ENCODE measurements at regions not wholly inside any gene's neighbourhood (a gene's known extent, or its start where the extent isn't known, plus 50 kb on each side); places are given as distances from the start of the nearest gene placed in this dataset.

GRCh38 chr1:80645621-80646020, 1155.1 kb upstream of the ADGRL2 start:
- Histone ChIP-seq H3K9me3 (no peaks in the 10 kb centered on the region), H3K36me3 (no peaks in the 10 kb centered on the region), H3K27ac (no peak overlapping the region), H3K4me1 (no peaks in the 10 kb centered on the region), H3K4me3 (no peak overlapping the region), H3K27me3 (no peaks in the 10 kb centered on the region)
- no peak for DNase-seq
- TF ChIP-seq, protein P1, sequence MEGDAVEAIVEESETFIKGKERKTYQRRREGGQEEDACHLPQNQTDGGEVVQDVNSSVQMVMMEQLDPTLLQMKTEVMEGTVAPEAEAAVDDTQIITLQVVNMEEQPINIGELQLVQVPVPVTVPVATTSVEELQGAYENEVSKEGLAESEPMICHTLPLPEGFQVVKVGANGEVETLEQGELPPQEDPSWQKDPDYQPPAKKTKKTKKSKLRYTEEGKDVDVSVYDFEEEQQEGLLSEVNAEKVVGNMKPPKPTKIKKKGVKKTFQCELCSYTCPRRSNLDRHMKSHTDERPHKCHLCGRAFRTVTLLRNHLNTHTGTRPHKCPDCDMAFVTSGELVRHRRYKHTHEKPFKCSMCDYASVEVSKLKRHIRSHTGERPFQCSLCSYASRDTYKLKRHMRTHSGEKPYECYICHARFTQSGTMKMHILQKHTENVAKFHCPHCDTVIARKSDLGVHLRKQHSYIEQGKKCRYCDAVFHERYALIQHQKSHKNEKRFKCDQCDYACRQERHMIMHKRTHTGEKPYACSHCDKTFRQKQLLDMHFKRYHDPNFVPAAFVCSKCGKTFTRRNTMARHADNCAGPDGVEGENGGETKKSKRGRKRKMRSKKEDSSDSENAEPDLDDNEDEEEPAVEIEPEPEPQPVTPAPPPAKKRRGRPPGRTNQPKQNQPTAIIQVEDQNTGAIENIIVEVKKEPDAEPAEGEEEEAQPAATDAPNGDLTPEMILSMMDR (IDR thresholded peaks at IDR 0.05) = no peak
- intact Hi-C loops (cut with DNase I; ENCODE audit: low total_unique reads) = no loop called here

GRCh38 chr1:80640978-80641377, 1159.8 kb upstream of the ADGRL2 start:
- no peaks in the 10 kb centered on the region for H3K36me3 ChIP-seq
- intact Hi-C loops (cut with DNase I; ENCODE audit: low total_unique reads) = no loop called here
- no peaks in the 10 kb centered on the region for H3K9me3 ChIP-seq
- H3K4me3 ChIP-seq = no peak overlapping the region
- H3K27me3 ChIP-seq = no peaks in the 10 kb centered on the region
- no peak overlapping the region for H3K27ac ChIP-seq
- no peak for DNase-seq
- TF ChIP-seq, protein P1 (IDR thresholded peaks at IDR 0.05) = no peak
- H3K4me1 ChIP-seq = no peaks in the 10 kb centered on the region

- no peak overlapping the region for H3K27ac ChIP-seq
- TF ChIP-seq, protein P1 (IDR thresholded peaks at IDR 0.05) = no peak
- no peaks in the 10 kb centered on the region for H3K9me3 ChIP-seq
- no peak for DNase-seq
- H3K4me1 ChIP-seq = no peaks in the 10 kb centered on the region
- no peak overlapping the region for H3K4me3 ChIP-seq
- H3K27me3 ChIP-seq = no peaks in the 10 kb centered on the region
- H3K36me3 ChIP-seq = no peaks in the 10 kb centered on the region
- intact Hi-C loops (cut with DNase I; ENCODE audit: low total_unique reads) = no loop called here
These were observed 1160.8 kb upstream of the ADGRL2 start for GRCh38 chr1:80639777-80640533.

DNA sequence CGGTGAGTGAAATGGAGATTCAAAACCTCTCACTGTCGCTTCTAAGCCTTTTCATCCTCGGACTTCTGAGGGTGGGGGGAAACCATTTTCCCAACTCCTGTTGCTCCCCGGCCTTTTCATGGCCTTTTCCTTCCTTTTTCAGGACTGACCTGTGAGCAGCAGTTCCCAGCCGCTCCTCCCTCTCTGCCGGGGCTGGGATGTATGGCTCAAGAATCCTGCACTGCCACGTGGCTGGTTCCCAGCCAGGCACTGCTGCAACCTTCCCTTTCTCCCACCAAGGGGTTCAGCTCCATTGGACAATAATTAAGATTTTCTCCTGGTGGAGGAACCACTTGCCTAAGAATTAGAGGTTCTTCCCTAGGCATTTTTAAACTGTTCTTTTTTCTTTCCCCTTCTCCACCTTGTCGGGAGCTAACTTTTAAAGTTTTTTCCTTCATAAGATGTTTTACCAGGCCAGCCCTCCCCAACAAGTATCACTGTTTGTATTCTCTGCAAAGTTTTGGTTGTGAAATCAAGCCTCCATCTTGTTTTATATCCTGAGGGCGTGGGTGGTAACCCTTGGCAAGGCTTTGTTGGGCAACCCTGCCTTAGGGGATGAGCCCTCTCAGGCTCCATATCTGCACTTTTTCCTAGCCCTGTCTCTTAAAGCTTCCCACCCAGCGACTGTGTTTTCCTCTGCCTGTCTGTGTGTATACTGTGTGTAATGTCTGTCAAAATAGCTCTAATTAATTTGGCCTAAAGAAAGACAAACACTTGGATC, 1166.6 kb upstream of the ADGRL2 start:
- Histone ChIP-seq H3K36me3 (no peaks in the 10 kb centered on the region), H3K4me3 (no peak overlapping the region), H3K9me3 (no peaks in the 10 kb centered on the region), H3K27ac (no peak overlapping the region), H3K27me3 (no peaks in the 10 kb centered on the region), H3K4me1 (no peaks in the 10 kb centered on the region)
- TF ChIP-seq, protein P1 (IDR thresholded peaks at IDR 0.05) = no peak
- DNase-seq = no peak
- intact Hi-C loops (cut with DNase I; ENCODE audit: low total_unique reads) = no loop called here

- Histone ChIP-seq H3K4me1 (no peaks in the 10 kb centered on the region), H3K27ac (no peak overlapping the region), H3K36me3 (no peaks in the 10 kb centered on the region), H3K4me3 (no peak overlapping the region), H3K27me3 (no peaks in the 10 kb centered on the region), H3K9me3 (no peaks in the 10 kb centered on the region)
- TF ChIP-seq, protein P1 (IDR thresholded peaks at IDR 0.05) = no peak
- no peak for DNase-seq
- intact Hi-C loops (cut with DNase I; ENCODE audit: low total_unique reads) = no loop called here
These were observed 1168.5 kb upstream of the ADGRL2 start for GRCh38 chr1:80632284-80632683.

Measured in tibial artery (tissue), 4 donors.